GDM1 (cell line): ENCODE measurements at regions not wholly inside any gene's neighbourhood (a gene's known extent, or its start where the extent isn't known, plus 50 kb on each side); places are given as distances from the start of the nearest gene placed in this dataset.

Source experiments
- DNase-seq: peaks from one replicate; lab custom pipeline; 2025; lab: John Stamatoyannopoulos, UW

DNA sequence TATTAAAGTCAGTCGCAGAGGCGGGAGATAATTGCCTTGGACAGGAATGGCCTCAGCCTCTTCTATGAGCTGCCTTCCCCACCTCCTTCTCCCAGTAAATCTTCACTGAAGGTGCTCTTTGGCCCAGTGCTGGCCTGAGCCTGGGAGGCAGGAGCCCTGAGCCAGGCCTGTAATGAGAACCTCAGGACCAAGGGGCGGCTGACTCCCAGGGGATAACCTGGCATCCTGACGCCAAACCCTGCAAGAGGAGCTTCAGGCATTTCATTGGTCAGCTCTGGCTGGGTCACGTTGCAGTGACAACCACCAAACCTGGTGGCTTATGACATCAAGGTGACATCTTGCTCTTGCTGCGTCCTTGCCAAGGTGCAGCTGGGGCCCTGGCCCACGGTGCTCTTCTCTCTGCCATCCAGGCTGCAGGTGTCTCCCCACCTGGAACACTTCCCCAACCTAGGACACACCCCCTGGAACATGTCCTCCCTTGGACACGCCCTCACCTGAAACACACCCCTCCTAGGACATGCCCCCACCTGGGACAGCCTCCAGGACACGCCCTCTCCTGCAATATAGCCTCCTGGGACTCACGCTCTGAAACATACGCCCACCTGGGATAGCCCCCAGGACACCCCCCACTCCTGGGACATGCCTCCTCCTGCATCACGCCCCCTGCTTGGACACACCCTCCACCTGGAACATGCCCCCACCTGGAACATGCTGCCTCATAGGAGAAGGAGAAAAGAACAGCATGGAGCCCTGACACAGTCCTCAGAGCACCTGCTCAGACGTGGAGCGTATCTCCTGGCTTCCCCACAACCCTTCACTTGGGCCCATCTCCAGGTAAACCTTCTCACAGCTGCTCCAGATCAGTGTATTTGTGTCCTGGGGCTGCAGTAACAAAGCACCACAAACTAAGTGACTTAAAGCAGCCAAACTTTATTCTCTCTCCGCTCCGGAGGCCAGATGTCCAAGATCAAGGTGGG lies 333.6 kb downstream of the NPHP4 start:
- no peak for DNase-seq

GRCh38 chr1:5651964-5652821 lies 340.0 kb downstream of the NPHP4 start:
- no peak for DNase-seq

DNA sequence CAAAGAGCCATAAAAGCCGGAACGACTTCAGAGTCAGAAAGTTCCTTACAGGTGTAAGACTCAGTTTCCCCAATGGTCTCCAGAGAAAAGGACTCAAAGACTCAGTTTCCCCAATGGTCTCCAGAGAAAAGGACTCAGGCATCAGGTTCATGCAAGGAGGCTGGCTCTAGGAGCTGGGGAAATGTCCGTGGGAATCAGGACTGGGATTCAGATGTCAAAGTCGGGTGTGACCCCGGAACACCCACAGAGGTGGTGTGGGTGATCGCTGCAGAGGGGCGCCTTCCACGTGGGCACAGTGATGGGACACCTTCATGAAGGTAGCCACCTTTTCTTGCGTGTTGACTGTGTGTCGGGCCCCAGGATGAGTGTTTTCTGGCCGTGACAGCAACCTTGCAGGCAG lies 340.8 kb downstream of the NPHP4 start:
- DNase-seq: no peak

GRCh38 chr1:5651027-5651410 lies 341.2 kb downstream of the NPHP4 start:
- DNase-seq: no peak

- no peak for DNase-seq
Measured at GRCh38 chr1:5650283-5651026, 341.8 kb downstream of the NPHP4 start.

- DNase-seq: no peak
Measured at GRCh38 chr1:5649795-5650194, 342.4 kb downstream of the NPHP4 start.

DNA sequence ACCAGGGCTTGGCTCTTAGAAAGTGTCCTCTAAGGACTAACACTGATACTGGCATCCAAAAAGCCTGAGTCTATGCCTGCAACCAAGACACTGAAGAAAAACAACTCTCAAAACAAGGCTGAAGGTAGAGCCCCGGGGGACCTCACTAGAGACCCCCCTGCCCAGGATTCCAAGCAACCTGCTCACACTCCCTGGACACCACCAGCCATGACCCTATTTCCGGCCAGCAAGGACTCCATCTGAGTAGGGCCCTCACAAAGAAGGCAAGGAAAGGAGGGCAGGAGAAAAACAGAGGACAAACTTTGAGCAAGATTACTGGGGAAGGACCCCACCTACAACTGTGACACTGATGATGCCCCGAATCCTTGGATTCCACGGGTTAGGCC lies 343.1 kb downstream of the NPHP4 start:
- no peak for DNase-seq

DNA sequence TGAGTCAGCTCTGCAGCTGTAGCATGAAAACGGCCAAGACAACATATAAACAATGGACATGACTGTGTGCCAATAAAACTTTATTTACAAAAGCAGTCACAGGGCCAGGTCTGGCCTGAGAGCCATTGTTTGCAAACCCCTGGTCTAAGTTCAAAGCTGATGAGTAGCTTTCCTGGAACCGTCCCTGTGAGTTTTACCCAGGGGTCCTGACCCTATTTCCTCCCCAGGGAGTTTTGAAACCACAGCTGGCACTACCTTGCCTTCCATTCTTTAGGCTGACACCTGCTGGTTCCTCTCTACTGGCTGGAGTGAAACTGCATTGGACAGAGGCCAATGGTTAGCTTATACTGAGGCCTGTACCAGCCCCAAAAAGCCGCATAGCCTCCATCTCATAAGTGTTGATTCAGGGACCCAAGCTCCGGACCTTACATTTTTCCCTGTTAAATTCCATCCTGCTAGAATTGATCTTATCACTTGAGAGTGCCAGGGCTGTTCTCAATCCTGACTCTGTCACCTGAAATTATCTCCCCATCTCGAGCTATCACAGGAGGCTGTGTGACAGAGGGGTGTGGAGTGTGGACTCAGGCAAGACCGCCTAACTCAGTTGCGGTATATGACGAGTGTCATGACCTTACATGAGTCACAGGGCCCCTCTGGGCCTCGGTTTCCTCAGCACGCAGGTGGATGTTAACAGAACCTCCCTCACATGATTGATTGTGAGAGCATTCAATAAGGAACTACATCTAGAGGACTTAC lies 343.6 kb downstream of the NPHP4 start:
- DNase-seq: no peak

DNA sequence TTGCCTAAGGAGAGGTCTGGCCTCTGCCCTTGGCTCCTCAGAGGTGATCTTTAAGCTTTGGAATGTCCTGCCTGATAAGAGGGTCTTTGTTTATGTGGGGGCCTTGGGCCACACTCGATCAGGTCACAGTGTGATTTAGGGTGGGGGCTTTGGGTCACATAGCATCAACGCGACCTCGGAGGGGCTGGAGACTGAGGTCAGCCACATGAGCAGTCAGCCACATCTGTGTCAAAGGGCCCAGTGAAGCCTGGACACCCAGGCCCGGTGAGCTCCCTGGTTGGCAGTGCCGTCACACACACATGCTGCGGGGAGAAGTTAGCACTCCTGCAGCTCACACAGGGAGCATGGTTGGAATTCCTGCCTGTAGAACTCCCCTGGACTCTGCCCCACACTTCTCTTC lies 345.0 kb downstream of the NPHP4 start:
- DNase-seq: no peak

- DNase-seq: no peak
Measured at GRCh38 chr1:5646486-5647149, 345.6 kb downstream of the NPHP4 start.

DNA sequence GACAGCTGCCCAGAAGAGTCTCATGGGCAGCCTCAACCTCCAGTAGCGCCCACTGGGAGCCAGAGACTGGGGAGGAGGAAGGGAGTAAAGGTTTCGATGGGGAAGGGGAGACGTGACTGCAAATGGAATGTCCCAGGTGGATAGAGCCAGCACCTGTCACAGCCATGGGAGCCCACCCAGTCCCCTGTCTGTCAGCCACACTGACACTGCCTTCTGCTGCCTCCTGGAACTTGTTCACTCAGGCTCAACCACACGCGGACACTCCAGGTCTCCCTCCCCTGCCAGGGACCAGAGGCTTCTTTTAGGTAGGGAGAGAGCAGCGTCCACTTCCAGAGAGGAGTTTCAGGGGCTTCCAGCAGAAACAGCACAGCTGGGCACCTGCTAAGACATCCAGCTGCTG lies 346.3 kb downstream of the NPHP4 start:
- DNase-seq: no peak

DNA sequence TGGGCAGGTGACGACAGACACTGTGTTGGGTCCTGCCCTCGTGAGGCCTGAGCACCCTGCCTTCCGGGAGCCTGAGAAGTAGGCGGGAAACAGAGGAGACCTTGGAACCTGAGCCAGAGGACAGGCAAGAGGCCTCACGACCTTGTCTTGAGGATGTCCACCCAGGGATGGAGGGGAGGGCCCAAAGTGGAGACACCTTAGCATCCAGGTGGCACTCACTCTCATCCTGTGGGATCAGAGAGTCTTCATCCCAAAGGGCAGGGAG lies 347.2 kb downstream of the NPHP4 start:
- no peak for DNase-seq

DNA sequence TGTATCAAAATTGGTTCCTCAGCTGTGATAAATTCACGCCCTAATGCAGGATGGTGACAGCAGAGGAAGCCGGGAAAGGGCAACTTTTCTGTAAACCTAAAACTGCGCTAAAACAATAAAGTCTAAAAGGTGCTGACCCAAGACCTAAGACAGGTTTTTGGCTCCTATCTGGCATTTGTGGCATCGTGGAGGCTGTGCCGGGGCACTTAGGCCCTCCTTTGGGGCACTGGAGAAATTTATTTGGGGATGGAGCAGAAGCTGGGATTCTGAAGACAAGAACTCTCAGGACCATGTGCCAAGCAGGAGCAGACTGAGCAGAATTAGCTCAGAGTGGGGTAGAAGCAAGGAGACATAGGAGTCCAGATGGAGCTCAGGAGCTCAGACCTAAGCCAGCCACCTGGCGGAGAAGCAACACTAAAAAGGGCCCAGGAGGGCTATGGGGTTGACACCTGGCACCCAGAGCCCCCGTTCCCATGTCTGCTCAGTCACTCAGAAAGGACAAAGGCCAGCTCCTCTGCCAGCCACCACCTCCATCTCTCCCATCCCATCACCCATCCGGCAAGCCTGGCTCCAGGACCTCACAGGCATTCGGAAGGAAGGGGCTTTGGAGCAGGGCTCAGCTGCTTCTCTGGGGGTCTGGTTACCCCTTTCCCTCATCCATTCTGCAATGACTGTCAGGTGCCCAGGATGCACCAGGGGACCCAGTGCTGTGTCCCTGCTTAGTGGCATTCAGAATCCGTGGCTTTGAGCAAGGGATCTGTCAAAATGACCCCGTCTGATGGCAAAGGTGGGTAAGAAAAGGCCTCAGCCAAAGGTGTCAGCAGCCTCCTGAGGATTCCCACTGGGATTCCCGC lies 347.7 kb downstream of the NPHP4 start:
- DNase-seq: no peak

DNA sequence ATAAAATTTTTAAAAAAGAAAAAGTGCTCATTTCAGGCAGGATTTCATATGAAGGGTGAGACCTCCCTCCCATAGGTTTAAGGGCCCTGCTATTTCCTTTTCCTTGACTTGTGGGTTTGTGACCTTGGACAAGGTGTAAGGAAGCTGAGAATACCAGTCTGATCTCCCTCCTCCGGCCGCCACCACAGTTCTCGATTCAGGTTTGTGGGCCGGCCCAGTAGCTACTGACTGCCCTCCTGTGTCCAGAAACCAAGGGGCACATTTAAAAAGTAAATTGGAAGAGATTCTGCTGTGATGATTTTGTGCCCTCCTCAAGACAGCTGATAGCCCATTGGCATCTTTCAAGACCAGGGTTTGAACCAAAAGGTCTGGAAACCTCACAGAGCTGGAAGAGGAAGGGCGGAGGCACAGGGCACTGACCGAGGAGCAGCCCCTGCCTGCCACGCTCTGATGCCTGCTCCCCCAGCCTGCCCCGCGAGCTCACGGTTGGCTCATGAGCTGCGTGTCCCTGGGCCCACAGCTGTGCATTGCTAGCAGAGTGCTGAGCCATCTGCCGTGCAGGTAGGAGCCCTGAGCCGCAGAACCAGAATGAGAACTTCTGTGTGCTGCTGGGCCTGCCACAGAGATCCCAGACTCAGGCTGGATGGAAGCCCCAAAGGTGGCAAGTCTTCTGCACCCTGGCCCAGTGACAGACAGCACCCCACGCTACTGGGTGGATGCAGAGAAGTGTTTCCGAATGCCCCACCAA lies 348.7 kb downstream of the NPHP4 start:
- no peak for DNase-seq

GRCh38 chr1:5640845-5641244 lies 351.4 kb downstream of the NPHP4 start:
- no peak for DNase-seq

DNA sequence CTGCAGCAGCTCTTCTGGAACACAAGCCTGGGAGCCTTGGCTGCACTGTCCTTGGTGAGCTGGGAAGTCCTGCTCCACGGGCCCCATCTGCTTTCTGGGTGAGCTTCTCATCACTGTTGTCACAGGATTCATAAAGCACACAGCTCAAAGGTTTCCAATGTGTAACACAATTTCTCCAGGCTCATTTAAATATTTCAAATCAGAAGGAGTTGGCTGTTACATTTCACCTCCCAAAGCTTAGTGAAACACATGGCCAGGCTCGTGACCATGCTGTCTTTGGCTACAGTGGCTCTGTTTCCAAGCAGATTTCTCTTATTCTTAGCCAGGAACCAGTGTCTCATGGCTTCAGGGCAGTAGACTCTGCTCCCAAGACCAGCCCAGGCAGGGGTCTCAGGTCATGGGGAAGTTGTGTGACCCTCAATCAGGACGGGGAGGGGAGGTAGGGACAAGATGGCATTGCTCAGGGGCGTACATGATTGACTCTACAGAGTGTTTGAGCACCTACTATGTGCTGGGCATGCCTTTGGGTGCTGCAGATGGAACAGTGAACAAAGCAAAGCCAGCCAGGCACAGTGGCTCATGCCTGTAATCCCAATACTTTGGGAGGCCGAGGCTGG lies 353.0 kb downstream of the NPHP4 start:
- no peak for DNase-seq

DNA sequence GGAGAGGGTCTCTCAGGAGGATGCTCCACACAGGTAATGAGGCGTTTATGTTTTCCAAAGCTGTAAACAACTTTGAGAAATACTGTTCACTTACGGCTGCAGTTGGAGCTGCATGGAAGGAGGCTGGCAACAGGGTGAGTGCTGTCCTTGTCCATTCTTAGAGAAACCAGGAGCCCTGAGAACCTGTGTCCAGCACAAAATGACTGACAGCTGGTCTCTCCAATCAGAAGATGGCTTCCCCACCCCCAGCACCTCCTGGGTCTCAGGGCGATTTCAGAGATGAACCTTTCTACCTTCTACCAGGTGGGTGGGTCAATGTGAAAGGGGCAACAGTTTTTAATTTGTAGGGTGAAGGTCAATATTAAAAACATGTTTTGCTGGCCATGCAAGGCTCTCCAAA lies 353.6 kb downstream of the NPHP4 start:
- DNase-seq: no peak

DNA sequence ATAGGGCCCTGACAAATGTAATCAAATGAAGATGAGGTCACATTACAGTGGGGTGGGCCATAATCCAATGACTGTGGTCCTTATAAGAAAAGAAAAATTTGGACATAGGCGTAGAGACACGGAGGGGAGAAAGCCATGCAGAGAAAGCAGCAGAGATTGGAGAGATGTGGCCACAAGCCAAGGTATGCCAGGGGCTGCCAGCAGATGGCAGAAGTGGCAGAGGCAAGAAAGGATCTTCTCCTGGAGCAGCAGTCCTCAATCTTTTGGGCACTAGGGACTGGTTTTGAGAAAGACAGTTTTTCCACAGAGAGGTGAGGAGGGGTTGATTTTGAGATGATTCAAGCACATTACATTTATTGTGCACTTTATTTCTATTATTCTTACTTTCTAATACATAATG lies 355.1 kb downstream of the NPHP4 start:
- no peak for DNase-seq

DNA sequence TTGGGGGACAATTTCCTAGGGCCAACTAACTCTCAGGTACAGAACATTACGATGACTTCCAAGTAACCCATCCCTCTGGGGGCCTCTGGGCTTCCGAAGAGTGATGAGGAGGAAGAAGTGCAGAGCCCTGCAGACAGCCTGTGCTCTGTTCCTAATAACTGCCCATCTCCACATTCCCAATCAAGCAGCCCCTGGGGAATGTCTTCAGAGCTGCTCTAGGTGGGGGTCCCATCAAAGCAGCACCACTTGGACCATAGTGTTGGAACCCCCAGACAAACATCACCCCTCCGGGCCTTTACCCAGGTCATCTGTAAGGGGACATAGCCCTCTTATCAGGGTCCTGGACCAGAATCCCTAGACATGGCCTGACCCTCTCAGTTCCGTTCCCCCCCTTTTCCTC lies 357.3 kb downstream of the NPHP4 start:
- DNase-seq: no peak
